T-cell (primary cell): ENCODE measurements at regions not wholly inside any gene's neighbourhood (a gene's known extent, or its start where the extent isn't known, plus 50 kb on each side); places are given as distances from the start of the nearest gene placed in this dataset.

Source experiments
- ATAC-seq, 4 experiments: fragments of 200-7000 bp in 3 of 4; fragments of 150-1000 bp in 1 of 4; cut with Tn5 transposase; replicated peaks in 1 of 4; 1 replicate in 3 of 4; 2 replicates in 1 of 4; pipeline ENCODE4 v1.10.0; 2021; ENCODE audit warnings: moderate library complexity in 3 of 4, mild to moderate bottlenecking in 2 of 4, moderate number of reproducible peaks in 1 of 4
- CTCF ChIA-PET, 2 donors: fragments of 300-600 bp; sonication (Branson Sonifier 250); formaldehyde crosslinking; loops; one replicate each; lab custom pipeline; 2022; ENCODE audit warnings: antibody characterized with exemption in 2 of 2; lab: Charles Lee
- POLR2A ChIA-PET, 2 donors: fragments of 300-600 bp; sonication (Branson Sonifier 250); formaldehyde crosslinking; loops; one replicate each; lab custom pipeline; 2022; ENCODE audit warnings: antibody characterized with exemption in 2 of 2; lab: Charles Lee
- DNase-seq, 35 experiments: peaks; one replicate each; pipeline versions ENCODE4 v3.0.0 to v3.0.0-alpha.2; 2013 to 2023
- H3K27ac ChIP-seq: one replicate; pipeline ENCODE4 v1.5.1; 2013; ENCODE audit warnings: low read length
- H3K27me3 ChIP-seq, 2 experiments: replicated peaks in 1 of 2; 1 replicate in 1 of 2; 2 replicates in 1 of 2; pipeline versions ENCODE4 v1.6.1 to v1.7.0; 2013; ENCODE audit warnings: low read length in 1 of 2, mixed read lengths in 1 of 2; ENCODE audit not compliant: control insufficient read depth in 2 of 2, insufficient read depth in 2 of 2; ENCODE audit errors: extremely low read depth in 1 of 2
- H3K36me3 ChIP-seq, 2 donors: 1 replicate in 1 of 2; 2 replicates in 1 of 2; pipeline versions ENCODE4 v1.6.1 to v1.7.0; 2013; ENCODE audit warnings: low read length in 1 of 2; ENCODE audit not compliant: control insufficient read depth in 2 of 2, insufficient read depth in 1 of 2; ENCODE audit errors: extremely low read depth in 1 of 2
- H3K4me1 ChIP-seq, 2 experiments: 1 replicate in 1 of 2; 2 replicates in 1 of 2; pipeline versions ENCODE4 v1.6.1 to v1.7.0; 2013; ENCODE audit warnings: low read length in 2 of 2, mixed read lengths in 1 of 2; ENCODE audit not compliant: insufficient read depth in 2 of 2, control insufficient read depth in 1 of 2; ENCODE audit errors: extremely low read depth in 1 of 2
- H3K4me3 ChIP-seq, 2 donors: 1 replicate in 1 of 2; 2 replicates in 1 of 2; pipeline versions ENCODE4 v1.5.1 to v1.7.0; 2013; ENCODE audit warnings: mild to moderate bottlenecking in 2 of 2, low read length in 1 of 2, moderate library complexity in 1 of 2; ENCODE audit not compliant: control insufficient read depth in 1 of 2; ENCODE audit errors: extremely low read depth in 1 of 2
- H3K9me3 ChIP-seq: 2 replicates; pipeline ENCODE4 v1.7.0; 2013
- H3K27ac Mint-ChIP-seq, 2 donors: one replicate each; pipeline ENCODE4 v1.8.0; 2020 to 2021; ENCODE audit warnings: mild to moderate bottlenecking in 2 of 2, mixed read lengths in 2 of 2
- H3K27me3 Mint-ChIP-seq, 2 donors: one replicate each; pipeline ENCODE4 v1.8.0; 2021 to 2022; ENCODE audit warnings: mixed read lengths in 2 of 2
- H3K36me3 Mint-ChIP-seq: one replicate; pipeline ENCODE4 v1.8.0; 2021; ENCODE audit warnings: mixed read lengths
- H3K4me1 Mint-ChIP-seq, 3 donors: one replicate each; pipeline ENCODE4 v1.8.0; 2020 to 2022; ENCODE audit warnings: mixed read lengths in 3 of 3, mild to moderate bottlenecking in 1 of 3
- H3K4me3 Mint-ChIP-seq, 3 donors: one replicate each; pipeline ENCODE4 v1.8.0; 2020 to 2022; ENCODE audit warnings: mild to moderate bottlenecking in 3 of 3, mixed read lengths in 3 of 3, moderate library complexity in 3 of 3
- H3K9me3 Mint-ChIP-seq, 3 donors: one replicate each; pipeline ENCODE4 v1.8.0; 2020 to 2022; ENCODE audit warnings: mixed read lengths in 3 of 3
- WGBS: methylation state at CpG from one replicate; pipeline ENCODE4 v1.1.5; 2013; ENCODE audit warnings: missing lambda C conversion rate; ENCODE audit not compliant: insufficient coverage; 5-methylcytosine and 5-hydroxymethylcytosine counted together

- no peaks in the 10 kb centered on the region for H3K27me3 ChIP-seq
- POLR2A ChIA-PET, result no interaction called here
- CTCF ChIA-PET, result interaction anchor here in 1 of 2 donors (1.1 to 1.7 kb wide), 2 partner anchors 997 to 1009 kb away, joined by 3 to 5 read pairs; no protein-coding TSS in a partner anchor
- no peaks in the 10 kb centered on the region for H3K9me3 ChIP-seq
- H3K36me3 ChIP-seq, result no peaks in the 10 kb centered on the region
- H3K27ac Mint-ChIP-seq, result no peak overlapping the region
- H3K4me3 Mint-ChIP-seq, result no peak overlapping the region
- no peak overlapping the region for H3K4me3 ChIP-seq
- H3K27me3 Mint-ChIP-seq, result no peaks in the 10 kb centered on the region
- H3K4me1 Mint-ChIP-seq, result no peaks in the 10 kb centered on the region
- H3K4me1 ChIP-seq, result no peaks in the 10 kb centered on the region
- no peak overlapping the region for H3K27ac ChIP-seq
- H3K9me3 Mint-ChIP-seq, result no peaks in the 10 kb centered on the region
- H3K36me3 Mint-ChIP-seq, result no peaks in the 10 kb centered on the region
- no peak for ATAC-seq
- DNase-seq, result peak in 1 of 35 experiments; percentile 8
Observed at GRCh38 chr4:149031399-149031798, 589.2 kb upstream of the NR3C2 start.

DNA sequence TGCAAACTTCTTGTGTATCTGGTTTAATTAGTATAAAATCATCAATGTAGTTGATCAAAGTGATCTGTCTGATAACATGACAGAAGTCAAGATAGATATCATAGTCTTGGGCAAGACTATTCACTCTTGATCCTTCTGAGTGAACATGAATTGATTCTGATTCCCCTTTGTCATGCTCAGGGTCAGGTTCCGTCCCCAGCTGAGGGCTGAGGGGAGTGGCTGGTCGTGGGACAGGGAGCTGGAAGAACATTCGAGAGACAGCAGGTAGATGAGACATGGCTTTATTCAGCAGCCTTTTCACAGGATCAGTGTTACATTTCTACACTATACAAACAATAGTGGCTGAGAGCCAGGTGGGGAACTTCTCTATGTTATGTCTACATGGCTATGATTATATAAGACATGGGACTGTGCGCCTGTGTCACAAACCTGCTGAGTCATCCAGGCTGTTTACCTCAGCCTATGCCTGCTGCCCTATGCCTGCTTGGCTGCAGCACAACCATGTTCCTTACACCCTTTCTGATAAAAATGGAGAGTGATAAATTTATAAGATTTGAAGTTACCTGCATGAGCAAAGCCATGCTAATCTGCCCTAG is 586.9 kb upstream of the NR3C2 start:
- no peaks in the 10 kb centered on the region for H3K27me3 Mint-ChIP-seq
- H3K27ac Mint-ChIP-seq, result no peak overlapping the region
- ATAC-seq (no peak), DNase-seq (no peak)
- WGBS, result 71% methylated on average over 1 of the region's 4 CpGs
- no peaks in the 10 kb centered on the region for H3K9me3 Mint-ChIP-seq
- ChIA-PET CTCF (no interaction called here), POLR2A (no interaction called here)
- H3K4me1 Mint-ChIP-seq, result no peaks in the 10 kb centered on the region
- H3K36me3 Mint-ChIP-seq, result no peaks in the 10 kb centered on the region
- no peak overlapping the region for H3K4me3 Mint-ChIP-seq
- H3K27ac ChIP-seq, result no peak overlapping the region
- no peaks in the 10 kb centered on the region for H3K36me3 ChIP-seq
- no peaks in the 10 kb centered on the region for H3K9me3 ChIP-seq
- H3K27me3 ChIP-seq, result no peaks in the 10 kb centered on the region
- H3K4me1 ChIP-seq, result no peaks in the 10 kb centered on the region
- no peak overlapping the region for H3K4me3 ChIP-seq

DNA sequence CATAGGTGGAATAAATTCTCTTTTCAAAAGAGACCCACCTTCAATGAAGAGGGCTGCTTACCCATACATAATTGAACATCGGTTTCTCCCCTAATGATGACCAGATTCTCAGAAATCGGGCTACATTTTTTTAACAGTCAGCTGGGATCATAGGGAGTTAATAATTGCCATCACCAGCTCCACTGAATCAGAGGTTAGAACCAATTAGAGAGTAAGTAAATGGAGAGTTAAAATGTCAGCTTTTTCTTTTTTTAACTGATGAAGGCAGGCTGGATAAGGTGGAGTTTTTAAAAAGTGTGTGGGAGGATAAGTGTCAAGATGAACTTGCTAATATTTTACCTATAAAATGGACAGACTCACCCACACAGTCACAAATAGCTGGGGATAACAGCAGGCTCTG is 584.5 kb upstream of the NR3C2 start:
- H3K36me3 Mint-ChIP-seq, result no peaks in the 10 kb centered on the region
- POLR2A ChIA-PET, result no interaction called here
- ATAC-seq (no peak), DNase-seq (no peak)
- no peak overlapping the region for H3K27ac ChIP-seq
- no peak overlapping the region for H3K27ac Mint-ChIP-seq
- H3K4me1 ChIP-seq, result no peaks in the 10 kb centered on the region
- CTCF ChIA-PET, result interaction anchor here in 1 of 2 donors (1.0 kb wide), 1 partner anchor 12 kb away, joined by 3 read pairs; no protein-coding TSS in a partner anchor
- no peaks in the 10 kb centered on the region for H3K4me1 Mint-ChIP-seq
- H3K27me3 Mint-ChIP-seq, result no peaks in the 10 kb centered on the region
- no peak overlapping the region for H3K4me3 ChIP-seq
- no peaks in the 10 kb centered on the region for H3K9me3 Mint-ChIP-seq
- H3K36me3 ChIP-seq, result no peaks in the 10 kb centered on the region
- no peaks in the 10 kb centered on the region for H3K9me3 ChIP-seq
- no peaks in the 10 kb centered on the region for H3K27me3 ChIP-seq
- no CpG with 5 or more reads among the region's 2 CpGs for WGBS
- no peak overlapping the region for H3K4me3 Mint-ChIP-seq

DNA sequence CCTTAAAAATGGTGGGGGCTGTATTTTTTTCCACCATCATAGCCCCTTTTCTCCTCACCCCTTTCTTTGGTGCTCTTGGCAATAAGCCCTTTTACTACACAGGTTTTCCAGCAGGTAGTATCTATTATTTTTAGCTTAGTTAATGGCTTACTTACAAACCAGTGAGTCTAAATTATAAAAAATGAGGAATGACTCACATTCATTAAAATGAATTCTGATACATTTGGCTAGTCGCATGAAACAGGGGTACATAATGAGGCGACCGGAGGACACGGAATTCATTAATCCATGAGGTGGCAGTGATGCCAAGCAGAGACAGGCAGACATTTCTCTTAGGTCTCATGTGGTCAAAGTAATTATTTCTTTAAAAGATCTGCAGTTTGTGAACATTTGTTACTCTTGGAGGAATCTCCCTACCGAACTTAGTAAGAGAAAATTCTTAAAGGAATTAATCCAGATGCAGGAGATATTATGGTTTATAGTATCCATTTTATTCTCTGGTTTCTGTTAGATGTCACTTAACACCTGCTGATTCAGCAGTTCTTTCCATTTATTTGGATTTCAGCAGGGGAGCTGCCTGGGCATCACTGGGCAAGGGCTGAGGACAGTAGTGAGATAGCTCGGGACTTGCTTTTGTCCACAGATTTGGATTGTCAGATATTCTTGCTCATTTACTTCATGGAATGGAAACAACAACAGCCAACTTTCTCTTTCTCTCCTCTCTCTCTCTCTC is 575.0 kb upstream of the NR3C2 start:
- no peaks in the 10 kb centered on the region for H3K9me3 ChIP-seq
- DNase-seq (no peak), ATAC-seq (no peak)
- no peak overlapping the region for H3K4me3 ChIP-seq
- Mint-ChIP-seq H3K27me3 (peaks cover 2 to 8% of the 10 kb centered on the region in 2 donors), H3K9me3 (peaks cover 0 to 5% (median 0%) of the 10 kb centered on the region in 3 donors), H3K4me1 (no peaks in the 10 kb centered on the region), H3K4me3 (no peak overlapping the region), H3K36me3 (no peaks in the 10 kb centered on the region), H3K27ac (no peak overlapping the region)
- H3K36me3 ChIP-seq, result no peaks in the 10 kb centered on the region
- CTCF ChIA-PET, result no interaction called here
- no peaks in the 10 kb centered on the region for H3K27me3 ChIP-seq
- H3K27ac ChIP-seq, result no peak overlapping the region
- no peaks in the 10 kb centered on the region for H3K4me1 ChIP-seq
- POLR2A ChIA-PET, result interaction anchor here in 1 of 2 donors (0.6 kb wide), 1 partner anchor 20 kb away, joined by 3 read pairs; no protein-coding TSS in a partner anchor
- WGBS, result 98% methylated on average over 5 of the region's 6 CpGs

DNA sequence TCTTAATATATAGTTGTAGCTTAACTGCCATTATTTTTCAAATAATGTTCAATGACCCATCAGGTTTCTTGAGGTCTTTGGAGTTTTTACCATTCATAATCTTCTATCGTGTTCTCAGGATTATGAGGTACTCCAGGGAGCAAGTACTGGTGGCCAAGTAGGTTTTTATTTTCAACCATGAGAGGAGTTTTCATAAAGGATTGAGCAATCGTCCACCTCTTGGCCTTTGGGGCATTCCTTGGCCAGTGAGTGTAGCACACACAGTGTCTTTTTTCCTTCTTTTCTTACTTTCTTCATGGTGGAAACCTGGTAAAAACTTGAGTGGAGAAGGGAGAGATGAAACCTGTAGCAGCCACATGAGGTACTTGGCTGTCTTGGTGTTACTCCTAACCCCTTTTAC is 567.0 kb upstream of the NR3C2 start:
- Histone ChIP-seq H3K36me3 (no peaks in the 10 kb centered on the region), H3K4me3 (no peak overlapping the region), H3K4me1 (no peaks in the 10 kb centered on the region), H3K27ac (no peak overlapping the region), H3K27me3 (no peaks in the 10 kb centered on the region), H3K9me3 (no peaks in the 10 kb centered on the region)
- no CpG with 5 or more reads among the region's 2 CpGs for WGBS
- no peak for ATAC-seq
- ChIA-PET CTCF (no interaction called here), POLR2A (no interaction called here)
- no peaks in the 10 kb centered on the region for H3K27me3 Mint-ChIP-seq
- no peaks in the 10 kb centered on the region for H3K4me1 Mint-ChIP-seq
- no peaks in the 10 kb centered on the region for H3K36me3 Mint-ChIP-seq
- H3K9me3 Mint-ChIP-seq, result no peaks in the 10 kb centered on the region
- no peak overlapping the region for H3K4me3 Mint-ChIP-seq
- no peak for DNase-seq
- H3K27ac Mint-ChIP-seq, result no peak overlapping the region

DNA sequence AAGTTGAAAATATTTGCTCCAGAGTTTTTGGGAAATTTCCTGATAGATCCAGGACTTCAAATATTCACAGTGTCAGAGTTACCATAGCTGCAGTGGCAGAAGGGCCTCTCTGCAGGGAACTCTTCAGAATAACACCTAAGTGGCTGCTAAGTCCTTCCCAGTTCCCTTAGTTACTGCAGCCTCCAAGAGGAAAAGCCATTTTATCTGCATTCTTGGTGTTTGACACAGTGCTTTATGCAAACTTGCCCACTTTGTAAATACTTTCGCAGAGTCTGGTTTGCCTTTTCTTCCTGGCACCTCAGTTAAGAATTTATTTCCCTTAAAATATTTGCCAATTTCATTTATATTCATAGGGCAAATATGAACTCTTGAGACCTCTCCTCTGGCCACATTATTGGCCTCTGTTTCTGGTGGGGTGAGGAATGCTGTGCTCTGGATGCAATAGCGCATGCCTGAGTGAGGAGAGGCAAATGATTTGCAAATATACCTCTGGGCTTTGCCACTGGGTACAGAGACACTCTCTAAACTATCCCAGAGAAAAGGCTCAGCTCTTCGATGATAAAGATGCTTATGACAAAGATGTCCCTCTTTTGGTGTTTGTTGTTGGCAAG is 566.3 kb upstream of the NR3C2 start:
- H3K27ac Mint-ChIP-seq, result no peak overlapping the region
- DNase-seq, result no peak
- CTCF ChIA-PET, result no interaction called here
- POLR2A ChIA-PET, result no interaction called here
- Histone ChIP-seq H3K9me3 (no peaks in the 10 kb centered on the region), H3K4me1 (no peaks in the 10 kb centered on the region), H3K27ac (no peak overlapping the region), H3K36me3 (no peaks in the 10 kb centered on the region), H3K4me3 (no peak overlapping the region), H3K27me3 (no peaks in the 10 kb centered on the region)
- no CpG with 5 or more reads among the region's 3 CpGs for WGBS
- no peak overlapping the region for H3K4me3 Mint-ChIP-seq
- H3K9me3 Mint-ChIP-seq, result no peaks in the 10 kb centered on the region
- no peaks in the 10 kb centered on the region for H3K27me3 Mint-ChIP-seq
- no peak for ATAC-seq
- H3K36me3 Mint-ChIP-seq, result no peaks in the 10 kb centered on the region
- no peaks in the 10 kb centered on the region for H3K4me1 Mint-ChIP-seq
